Neural progenitor cell (in vitro differentiated cells): ENCODE measurements at regions not wholly inside any gene's neighbourhood (a gene's known extent, or its start where the extent isn't known, plus 50 kb on each side); places are given as distances from the start of the nearest gene placed in this dataset.

Experiments
- DNase-seq: peaks from one replicate; pipeline ENCODE4 v3.0.0-alpha.2; 2016; ENCODE audit warnings: low spot score
- H2AFZ ChIP-seq: fragments of 200-600 bp; sonication (generic); replicated peaks from 2 replicates; pipeline ENCODE4 v1.6.1; 2016; ENCODE audit warnings: antibody characterized with exemption
- H3F3A ChIP-seq: fragments of 200-600 bp; sonication (generic); 2 replicates; pipeline ENCODE4 v1.6.1; 2016; ENCODE audit warnings: antibody characterized with exemption, low read depth
- H3K27ac ChIP-seq: fragments of 200-600 bp; sonication (generic); 2 replicates; pipeline ENCODE4 v1.5.1; 2016; ENCODE audit warnings: mild to moderate bottlenecking
- H3K27me3 ChIP-seq: fragments of 200-600 bp; sonication (generic); 2 replicates; pipeline ENCODE4 v1.6.1; 2016; ENCODE audit warnings: mild to moderate bottlenecking, moderate library complexity
- H3K36me3 ChIP-seq: fragments of 200-600 bp; sonication (generic); 2 replicates; pipeline ENCODE4 v1.5.1; 2016
- H3K4me1 ChIP-seq: fragments of 200-600 bp; sonication (generic); 2 replicates; pipeline ENCODE4 v1.6.1; 2016; ENCODE audit warnings: mixed run types
- H3K4me2 ChIP-seq: fragments of 200-600 bp; sonication (generic); 2 replicates; pipeline ENCODE4 v1.6.1; 2016
- H3K4me3 ChIP-seq: fragments of 200-600 bp; sonication (generic); 2 replicates; pipeline ENCODE4 v1.5.1; 2016
- H3K79me2 ChIP-seq: fragments of 200-600 bp; sonication (generic); 2 replicates; pipeline ENCODE4 v1.6.1; 2016; ENCODE audit warnings: low read depth
- H3K9ac ChIP-seq: fragments of 200-600 bp; sonication (generic); 2 replicates; pipeline ENCODE4 v1.6.1; 2016
- H3K9me3 ChIP-seq: fragments of 200-600 bp; sonication (generic); 2 replicates; pipeline ENCODE4 v1.5.1; 2016; ENCODE audit warnings: low read depth
- H4K20me1 ChIP-seq: fragments of 200-600 bp; sonication (generic); 2 replicates; pipeline ENCODE4 v1.6.1; 2016; ENCODE audit warnings: low read depth
- H3K27ac Mint-ChIP-seq: 3 replicates; pipeline ENCODE4 v1.8.0; 2021; ENCODE audit warnings: mixed read lengths
- H3K27me3 Mint-ChIP-seq: 2 replicates; pipeline ENCODE4 v1.8.0; 2022; ENCODE audit warnings: low read depth, mild to moderate bottlenecking, inconsistent platforms, moderate library complexity, mixed read lengths; ENCODE audit not compliant: insufficient read depth
- H3K36me3 Mint-ChIP-seq: 3 replicates; pipeline ENCODE4 v1.8.0; 2021; ENCODE audit warnings: mixed read lengths
- H3K4me1 Mint-ChIP-seq: 3 replicates; pipeline ENCODE4 v1.8.0; 2021; ENCODE audit warnings: mixed read lengths
- H3K4me3 Mint-ChIP-seq: 3 replicates; pipeline ENCODE4 v1.8.0; 2021; ENCODE audit warnings: mild to moderate bottlenecking, moderate library complexity, mixed read lengths
- H3K9me3 Mint-ChIP-seq: 3 replicates; pipeline ENCODE4 v1.8.0; 2020; ENCODE audit warnings: mixed read lengths
- CTCF ChIP-seq: fragments of 200-600 bp; sonication (generic); IDR thresholded peaks from 2 replicates; pipeline ENCODE4 v1.5.1; 2017; ENCODE audit warnings: antibody characterized with exemption, mild to moderate bottlenecking
- EZH2 ChIP-seq: fragments of 200-600 bp; sonication (generic); IDR thresholded peaks from 2 replicates; pipeline ENCODE4 v1.6.1; 2017; ENCODE audit warnings: antibody characterized with exemption, mild to moderate bottlenecking, moderate library complexity
- EZH2phosphoT487 ChIP-seq: fragments of 200-600 bp; sonication (generic); IDR thresholded peaks from 2 replicates; pipeline ENCODE4 v1.6.1; 2017; ENCODE audit warnings: antibody characterized with exemption

- Mint-ChIP-seq H3K4me3 (no peak overlapping the region), H3K4me1 (no peaks in the 10 kb centered on the region), H3K27ac (no peak overlapping the region), H3K27me3 (no peaks in the 10 kb centered on the region), H3K36me3 (no peaks in the 10 kb centered on the region), H3K9me3 (no peaks in the 10 kb centered on the region)
- Histone ChIP-seq H3K4me2 (no peak overlapping the region), H3K9ac (no peak overlapping the region), H3K36me3 (no peaks in the 10 kb centered on the region), H2AFZ (peak overlapping the region; percentile 3), H3K27me3 (no peaks in the 10 kb centered on the region), H3K9me3 (no peaks in the 10 kb centered on the region), H3K79me2 (no peaks in the 10 kb centered on the region), H3K4me3 (no peak overlapping the region), H3K27ac (no peak overlapping the region), H3K4me1 (no peaks in the 10 kb centered on the region), H3F3A (no peaks in the 10 kb centered on the region), H4K20me1 (no peaks in the 10 kb centered on the region)
- DNase-seq = no peak
- TF ChIP-seq EZH2phosphoT487 (no peak), CTCF (no peak), EZH2 (no peak)
Measured at GRCh38 chr13:63614874-63615612, 2199.4 kb upstream of the PCDH20 start.

GRCh38 chr13:63607153-63607552 lies 2191.5 kb upstream of the PCDH20 start:
- no peak overlapping the region for H3K4me3 Mint-ChIP-seq
- Histone ChIP-seq H3K9me3 (no peaks in the 10 kb centered on the region), H3K4me1 (no peaks in the 10 kb centered on the region), H3K27me3 (no peaks in the 10 kb centered on the region), H3K27ac (no peak overlapping the region), H4K20me1 (no peaks in the 10 kb centered on the region), H3K79me2 (no peaks in the 10 kb centered on the region), H3K4me3 (no peak overlapping the region), H3F3A (no peaks in the 10 kb centered on the region), H3K9ac (no peak overlapping the region), H3K4me2 (no peak overlapping the region), H2AFZ (no peak overlapping the region), H3K36me3 (no peaks in the 10 kb centered on the region)
- H3K27ac Mint-ChIP-seq = no peak overlapping the region
- peaks cover 29% of the 10 kb centered on the region for H3K9me3 Mint-ChIP-seq
- no peak for DNase-seq
- no peaks in the 10 kb centered on the region for H3K4me1 Mint-ChIP-seq
- H3K27me3 Mint-ChIP-seq = no peaks in the 10 kb centered on the region
- TF ChIP-seq EZH2 = no peak
- no peak for TF ChIP-seq EZH2phosphoT487
- TF ChIP-seq CTCF = no peak
- H3K36me3 Mint-ChIP-seq = no peaks in the 10 kb centered on the region

- H3F3A ChIP-seq = no peaks in the 10 kb centered on the region
- H2AFZ ChIP-seq = no peak overlapping the region
- no peak overlapping the region for H3K27ac ChIP-seq
- H3K36me3 ChIP-seq = no peaks in the 10 kb centered on the region
- H3K27me3 Mint-ChIP-seq = peaks cover 2% of the 10 kb centered on the region
- TF ChIP-seq EZH2phosphoT487 = no peak
- H4K20me1 ChIP-seq = no peaks in the 10 kb centered on the region
- no peak overlapping the region for H3K4me2 ChIP-seq
- H3K27ac Mint-ChIP-seq = no peak overlapping the region
- DNase-seq = no peak
- peaks cover 29% of the 10 kb centered on the region for H3K9me3 Mint-ChIP-seq
- H3K79me2 ChIP-seq = no peaks in the 10 kb centered on the region
- no peak overlapping the region for H3K4me3 Mint-ChIP-seq
- H3K27me3 ChIP-seq = no peaks in the 10 kb centered on the region
- H3K9me3 ChIP-seq = no peaks in the 10 kb centered on the region
- no peak overlapping the region for H3K9ac ChIP-seq
- no peaks in the 10 kb centered on the region for H3K4me1 Mint-ChIP-seq
- H3K4me1 ChIP-seq = no peaks in the 10 kb centered on the region
- no peaks in the 10 kb centered on the region for H3K36me3 Mint-ChIP-seq
- no peak overlapping the region for H3K4me3 ChIP-seq
Measured at GRCh38 chr13:63605962-63606361, 2190.3 kb upstream of the PCDH20 start.

- Histone ChIP-seq H3K9me3 (no peaks in the 10 kb centered on the region), H3F3A (no peaks in the 10 kb centered on the region), H3K4me2 (no peak overlapping the region), H3K79me2 (no peaks in the 10 kb centered on the region), H3K4me3 (no peak overlapping the region), H3K4me1 (no peaks in the 10 kb centered on the region), H3K27me3 (no peaks in the 10 kb centered on the region), H2AFZ (no peak overlapping the region), H3K9ac (no peak overlapping the region), H4K20me1 (no peaks in the 10 kb centered on the region), H3K36me3 (no peaks in the 10 kb centered on the region), H3K27ac (no peak overlapping the region)
- no peak overlapping the region for H3K27ac Mint-ChIP-seq
- no peak overlapping the region for H3K4me3 Mint-ChIP-seq
- DNase-seq = no peak
- peaks cover 29% of the 10 kb centered on the region for H3K9me3 Mint-ChIP-seq
- H3K4me1 Mint-ChIP-seq = no peaks in the 10 kb centered on the region
- no peaks in the 10 kb centered on the region for H3K36me3 Mint-ChIP-seq
- no peak for TF ChIP-seq EZH2phosphoT487
- no peak for TF ChIP-seq CTCF
- no peak for TF ChIP-seq EZH2
- H3K27me3 Mint-ChIP-seq = peaks cover 2% of the 10 kb centered on the region
Measured at GRCh38 chr13:63605403-63605802, 2189.8 kb upstream of the PCDH20 start.
